ENCODE measurements at regions not wholly inside any gene's neighbourhood (a gene's known extent, or its start where the extent isn't known, plus 50 kb on each side); places are given as distances from the start of the nearest gene placed in this dataset.

- no peak for TF ChIP-seq FOXM1 (IDR thresholded peaks at IDR 0.05; ENCODE audit: borderline replicate concordance)
- no peak for TF ChIP-seq FOXA1 (IDR thresholded peaks at IDR 0.05)
- TF ChIP-seq ARNT (IDR thresholded peaks at IDR 0.05), result no peak
- TF ChIP-seq ZNF384 (IDR thresholded peaks at IDR 0.05), result no peak
- no peak for TF ChIP-seq CTBP1 (IDR thresholded peaks at IDR 0.05; ENCODE audit: borderline replicate concordance)
- no peak for TF ChIP-seq L3MBTL2 (conservative IDR thresholded peaks at IDR 0.05)
- TF ChIP-seq TARDBP (IDR thresholded peaks at IDR 0.05), result no peak
- TF ChIP-seq SUZ12 (IDR thresholded peaks at IDR 0.05), result no peak
- TF ChIP-seq HDGF (IDR thresholded peaks at IDR 0.05; ENCODE audit: borderline replicate concordance), result no peak
- no peak for TF ChIP-seq BHLHE40 (IDR thresholded peaks at IDR 0.05; ENCODE audit: borderline replicate concordance)
Observed at GRCh38 chr10:130507461-130507860, 371.3 kb downstream of the GLRX3 start.

Measured in HEK293T (cell line).